ENCODE measurements at regions not wholly inside any gene's neighbourhood (a gene's known extent, or its start where the extent isn't known, plus 50 kb on each side); places are given as distances from the start of the nearest gene placed in this dataset.

DNA sequence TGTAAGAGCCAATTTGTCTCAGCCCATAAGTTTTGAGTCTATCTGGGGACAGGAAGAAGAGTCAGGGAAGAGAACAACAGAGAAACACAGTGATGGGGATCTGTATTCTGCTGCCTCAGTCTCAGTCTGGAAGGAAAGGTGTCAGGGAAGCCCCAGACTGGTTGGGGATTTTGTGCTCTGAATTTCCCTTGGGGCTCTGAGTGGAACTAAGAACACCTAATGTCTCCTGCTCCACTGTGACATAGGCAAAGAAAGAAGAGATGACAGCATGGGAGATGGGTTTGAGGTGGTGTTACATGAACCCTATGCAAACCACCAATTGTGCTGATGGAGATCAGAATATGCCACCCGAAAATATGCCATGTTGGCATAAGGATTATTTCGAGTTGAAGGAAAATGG lies 139.5 kb upstream of the MYLIP start:
- TF ChIP-seq, protein P1, sequence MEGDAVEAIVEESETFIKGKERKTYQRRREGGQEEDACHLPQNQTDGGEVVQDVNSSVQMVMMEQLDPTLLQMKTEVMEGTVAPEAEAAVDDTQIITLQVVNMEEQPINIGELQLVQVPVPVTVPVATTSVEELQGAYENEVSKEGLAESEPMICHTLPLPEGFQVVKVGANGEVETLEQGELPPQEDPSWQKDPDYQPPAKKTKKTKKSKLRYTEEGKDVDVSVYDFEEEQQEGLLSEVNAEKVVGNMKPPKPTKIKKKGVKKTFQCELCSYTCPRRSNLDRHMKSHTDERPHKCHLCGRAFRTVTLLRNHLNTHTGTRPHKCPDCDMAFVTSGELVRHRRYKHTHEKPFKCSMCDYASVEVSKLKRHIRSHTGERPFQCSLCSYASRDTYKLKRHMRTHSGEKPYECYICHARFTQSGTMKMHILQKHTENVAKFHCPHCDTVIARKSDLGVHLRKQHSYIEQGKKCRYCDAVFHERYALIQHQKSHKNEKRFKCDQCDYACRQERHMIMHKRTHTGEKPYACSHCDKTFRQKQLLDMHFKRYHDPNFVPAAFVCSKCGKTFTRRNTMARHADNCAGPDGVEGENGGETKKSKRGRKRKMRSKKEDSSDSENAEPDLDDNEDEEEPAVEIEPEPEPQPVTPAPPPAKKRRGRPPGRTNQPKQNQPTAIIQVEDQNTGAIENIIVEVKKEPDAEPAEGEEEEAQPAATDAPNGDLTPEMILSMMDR (IDR thresholded peaks at IDR 0.05; ENCODE audit: low read depth, low read length, missing control alignments) = no peak
- H3K4me3 ChIP-seq (ENCODE audit: low read depth, low read length) = no peak overlapping the region
- DNase-seq (ENCODE audit: low read depth) = peak; percentile 30

DNA sequence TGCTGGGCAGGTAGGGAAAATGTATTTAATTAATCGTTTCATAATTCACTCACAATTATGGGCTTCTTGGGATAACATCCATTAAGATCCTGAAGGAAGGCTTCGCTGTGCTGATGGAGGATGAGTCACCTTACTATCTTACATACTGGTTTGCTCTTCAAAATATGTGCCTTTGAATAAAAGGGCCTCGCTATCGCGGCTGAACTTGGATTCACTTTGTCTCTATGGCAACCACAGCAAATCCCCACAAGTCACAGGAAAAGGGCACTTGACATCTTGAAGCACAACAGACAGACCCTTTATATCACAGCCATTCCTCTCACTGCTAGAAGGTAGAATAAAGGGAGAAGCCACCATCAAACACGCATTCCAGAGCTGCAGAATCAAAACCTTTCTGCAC lies 141.3 kb upstream of the MYLIP start:
- H3K4me3 ChIP-seq (ENCODE audit: low read depth, low read length) = no peak overlapping the region
- DNase-seq (ENCODE audit: low read depth) = no peak
- TF ChIP-seq, protein P1 (IDR thresholded peaks at IDR 0.05; ENCODE audit: low read depth, low read length, missing control alignments) = no peak

DNA sequence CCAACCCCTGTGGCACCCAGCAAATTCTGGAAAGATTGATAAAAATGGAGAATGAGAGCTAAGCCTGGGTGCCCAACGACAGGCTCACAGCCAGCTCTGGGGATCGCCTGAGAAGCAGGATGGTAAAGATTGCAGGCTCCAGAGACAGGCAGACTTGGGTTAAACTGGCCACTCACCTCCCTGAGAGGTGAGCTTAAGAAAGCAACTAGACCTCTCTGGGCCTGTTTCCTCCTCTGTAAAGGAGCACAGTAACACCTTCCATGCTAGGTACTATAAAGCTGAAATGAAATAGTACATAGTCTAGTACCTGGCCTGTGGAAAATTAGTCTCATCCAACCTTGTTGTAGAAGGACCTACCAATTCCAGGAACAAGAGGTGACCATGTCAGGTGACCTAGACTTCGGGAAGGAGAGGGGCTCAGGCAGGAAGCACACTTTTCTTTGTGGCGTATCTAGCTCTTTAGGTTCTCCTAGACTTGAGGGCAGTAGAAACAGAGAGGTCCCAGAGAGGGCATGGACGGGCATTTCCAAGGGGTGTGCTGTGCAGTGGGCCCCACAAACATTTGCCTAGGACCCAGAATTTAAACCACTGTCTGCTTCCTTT lies 142.8 kb upstream of the MYLIP start:
- TF ChIP-seq, protein P1 (IDR thresholded peaks at IDR 0.05; ENCODE audit: low read depth, low read length, missing control alignments) = no peak
- no peak for DNase-seq (ENCODE audit: low read depth)
- no peak overlapping the region for H3K4me3 ChIP-seq (ENCODE audit: low read depth, low read length)

DNA sequence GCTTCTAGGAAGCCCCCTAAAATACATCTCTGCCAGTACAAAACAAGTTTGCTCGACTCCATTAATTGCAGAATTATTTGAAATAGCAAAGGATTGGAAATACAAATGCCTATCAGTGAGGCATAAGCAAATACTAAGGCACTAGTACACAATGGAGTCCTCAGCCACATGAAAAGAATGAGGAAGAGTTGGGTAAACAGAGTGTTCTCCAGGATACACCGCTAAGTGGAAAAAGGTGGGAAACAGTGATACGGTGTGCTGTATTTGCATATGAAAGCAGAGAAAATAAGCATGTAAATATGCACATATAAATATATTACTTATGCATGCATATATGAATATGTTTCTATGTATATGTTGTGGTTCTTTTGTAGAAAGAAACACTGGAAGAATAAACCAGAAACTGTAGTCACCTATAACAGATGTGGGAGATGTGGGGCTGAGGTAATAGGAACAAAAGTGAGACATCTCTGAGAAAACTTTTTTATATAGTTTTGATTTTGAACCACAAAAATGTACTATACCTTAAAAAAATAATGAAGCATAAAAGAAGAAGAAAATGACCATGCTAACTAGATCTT lies 143.4 kb upstream of the MYLIP start:
- no peak for DNase-seq (ENCODE audit: low read depth)
- H3K4me3 ChIP-seq (ENCODE audit: low read depth, low read length) = no peak overlapping the region
- TF ChIP-seq, protein P1 (IDR thresholded peaks at IDR 0.05; ENCODE audit: low read depth, low read length, missing control alignments) = no peak

DNA sequence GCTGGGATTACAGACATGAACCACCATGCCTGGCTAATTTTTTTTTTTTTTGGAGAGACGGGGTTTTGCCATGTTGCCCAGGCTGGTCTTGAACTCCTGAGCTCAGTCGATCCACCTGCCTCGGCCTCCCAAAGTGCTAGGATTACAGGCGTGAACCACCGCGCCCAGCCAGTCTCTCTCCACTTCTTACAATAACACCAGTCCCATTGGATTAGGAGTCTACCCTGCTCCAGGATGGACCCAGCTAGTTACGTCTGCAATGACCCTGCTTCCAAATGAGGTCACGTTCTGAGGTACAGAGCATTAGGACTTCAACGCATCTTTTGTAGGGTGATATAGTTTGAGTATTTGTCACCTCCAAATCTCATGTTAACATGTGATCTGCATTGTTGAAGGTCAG lies 146.9 kb upstream of the MYLIP start:
- H3K4me3 ChIP-seq (ENCODE audit: low read depth, low read length) = no peak overlapping the region
- DNase-seq (ENCODE audit: low read depth) = no peak
- TF ChIP-seq, protein P1 (IDR thresholded peaks at IDR 0.05; ENCODE audit: low read depth, low read length, missing control alignments) = no peak

DNA sequence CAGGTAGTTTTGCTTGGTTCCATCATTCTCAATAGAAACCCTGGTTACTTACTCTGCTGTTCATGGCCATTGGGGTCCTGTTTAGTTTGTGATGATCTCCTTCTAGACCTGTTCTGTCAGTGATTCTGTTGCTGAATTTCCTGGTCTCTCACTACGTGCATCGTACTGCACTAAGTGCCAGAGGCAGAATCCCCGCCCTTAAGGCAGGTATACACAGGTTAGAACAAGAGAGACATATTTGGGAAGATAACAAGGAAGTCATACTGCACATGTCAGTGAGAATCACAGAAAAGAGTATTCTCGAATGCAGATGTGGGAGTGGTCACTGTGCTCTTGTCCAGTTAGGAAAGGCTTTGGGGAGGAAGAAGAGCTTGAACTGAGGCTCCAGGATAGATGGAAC lies 148.1 kb upstream of the MYLIP start:
- DNase-seq (ENCODE audit: low read depth) = no peak
- TF ChIP-seq, protein P1 (IDR thresholded peaks at IDR 0.05; ENCODE audit: low read depth, low read length, missing control alignments) = no peak
- H3K4me3 ChIP-seq (ENCODE audit: low read depth, low read length) = no peak overlapping the region

DNA sequence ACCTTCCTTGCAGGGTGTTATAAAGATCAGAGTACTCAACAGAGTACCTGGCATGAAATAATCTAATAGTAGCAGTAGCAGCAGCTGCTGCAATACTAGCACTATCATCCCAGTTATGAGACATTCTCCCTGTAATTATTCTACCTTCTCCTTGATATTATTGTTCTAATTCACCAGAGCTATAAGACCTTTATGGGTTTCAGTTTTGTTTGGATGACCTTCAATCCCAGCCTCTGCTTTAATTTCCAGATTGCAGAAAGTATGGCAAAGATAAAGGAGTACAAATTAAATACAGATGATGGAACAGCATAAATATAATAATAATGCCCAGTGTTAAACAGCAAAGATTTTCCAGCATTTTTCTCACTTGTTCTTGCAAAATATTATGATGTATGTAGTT lies 150.5 kb upstream of the MYLIP start:
- DNase-seq (ENCODE audit: low read depth) = no peak
- TF ChIP-seq, protein P1 (IDR thresholded peaks at IDR 0.05; ENCODE audit: low read depth, low read length, missing control alignments) = no peak
- no peak overlapping the region for H3K4me3 ChIP-seq (ENCODE audit: low read depth, low read length)

Measured in GM12864 (cell line).